ENCODE measurements at regions not wholly inside any gene's neighbourhood (a gene's known extent, or its start where the extent isn't known, plus 50 kb on each side); places are given as distances from the start of the nearest gene placed in this dataset.

- no peaks in the 10 kb centered on the region for H3K79me2 ChIP-seq (replicated peaks; ENCODE audit: insufficient read depth)
- H3K27me3 ChIP-seq (ENCODE audit: insufficient read depth), result no peaks in the 10 kb centered on the region
- DNase-seq (ENCODE audit: low spot score) (no peak), ATAC-seq (no peak)
- no peak overlapping the region for H3K4me3 ChIP-seq
- Mint-ChIP-seq H3K4me1 (peaks cover 14% of the 10 kb centered on the region), H3K27ac (no peak overlapping the region), H3K27me3 (ENCODE audit: insufficient read depth, low read depth, poor library complexity) (no peaks in the 10 kb centered on the region), H3K36me3 (ENCODE audit: low read depth) (no peaks in the 10 kb centered on the region), H3K9me3 (no peaks in the 10 kb centered on the region), H3K4me3 (no peak overlapping the region)
- H3F3A ChIP-seq (replicated peaks; ENCODE audit: low read depth), result no peaks in the 10 kb centered on the region
- no peak overlapping the region for H3K27ac ChIP-seq (ENCODE audit: low read depth)
- H2AFZ ChIP-seq, result no peak overlapping the region
- TF ChIP-seq REST (IDR thresholded peaks at IDR 0.05; ENCODE audit: unreplicated experiment), result no peak
- no peak for TF ChIP-seq JUNB (IDR thresholded peaks at IDR 0.05; ENCODE audit: unreplicated experiment)
- TF ChIP-seq ZNF331 (CRISPR knock-in tag; IDR thresholded peaks at IDR 0.05; ENCODE audit: low read depth), result no peak
- no peak for TF ChIP-seq POLR2AphosphoS5 (IDR thresholded peaks at IDR 0.05; ENCODE audit: low read depth)
- TF ChIP-seq CTCF (conservative IDR thresholded peaks at IDR 0.05; ENCODE audit: low read depth in 2 of 2), result no peak
- TF ChIP-seq ZNF462 (CRISPR knock-in tag; IDR thresholded peaks at IDR 0.05), result no peak
- TF ChIP-seq ZNF114 (CRISPR knock-in tag; IDR thresholded peaks at IDR 0.05), result no peak
- no peak for TF ChIP-seq STAT1 (IDR thresholded peaks at IDR 0.05; ENCODE audit: unreplicated experiment)
- TF ChIP-seq EZH2 (IDR thresholded peaks at IDR 0.05; ENCODE audit: low read depth, unreplicated experiment), result no peak
- no peak for TF ChIP-seq EZH2phosphoT487 (IDR thresholded peaks at IDR 0.05; ENCODE audit: unreplicated experiment)
- TF ChIP-seq CREB1 (CRISPR knock-in tag; IDR thresholded peaks at IDR 0.05; ENCODE audit: low read depth), result no peak
- TF ChIP-seq NANOG (IDR thresholded peaks at IDR 0.05; ENCODE audit: borderline replicate concordance), result no peak
- no peak for TF ChIP-seq ETS1 (IDR thresholded peaks at IDR 0.05)
- H3K4me2 ChIP-seq, result no peak overlapping the region
- no peaks in the 10 kb centered on the region for H3K36me3 ChIP-seq (ENCODE audit: insufficient read depth)
- peaks cover 12% of the 10 kb centered on the region; the same call in 1 of the 2 replicates for H3K4me1 ChIP-seq (ENCODE audit: insufficient read depth)
- no peaks in the 10 kb centered on the region for H4K20me1 ChIP-seq (replicated peaks; ENCODE audit: insufficient read depth)
- no peaks in the 10 kb centered on the region for H3K9me2 ChIP-seq (ENCODE audit: insufficient read depth)
These were observed 633.8 kb downstream of the SLCO4C1 start for GRCh38 chr5:101662263-101662662.
